AG04450 (cell line): ENCODE measurements at regions not wholly inside any gene's neighbourhood (a gene's known extent, or its start where the extent isn't known, plus 50 kb on each side); places are given as distances from the start of the nearest gene placed in this dataset.

Experiments
- CTCF ChIA-PET: fragments of 300-600, 350-600 bp; formaldehyde crosslinking; extraction: SDS; loops from one replicate; lab custom pipeline; 2022; ENCODE audit warnings: antibody characterized with exemption, inconsistent platforms; lab: Charles Lee
- POLR2A ChIA-PET: fragments of 350-600 bp; formaldehyde crosslinking; extraction: SDS; loops from one replicate; lab custom pipeline; 2021; ENCODE audit warnings: antibody characterized with exemption, inconsistent platforms; lab: Yijun Ruan, JAX
- DNase-seq: peaks from one replicate; pipeline ENCODE4 v3.0.0-alpha.2; 2011; ENCODE audit warnings: low read depth, low spot score
- H3K27ac ChIP-seq: one replicate; pipeline ENCODE4 v1.5.1; 2012; ENCODE audit warnings: low read depth, low read length, control low read depth
- H3K27me3 ChIP-seq: one replicate; pipeline ENCODE4 v1.6.0; 2012; ENCODE audit warnings: low read length; ENCODE audit not compliant: control insufficient read depth, insufficient read depth
- H3K4me3 ChIP-seq: 2 replicates; pipeline ENCODE4 v1.5.1; 2011; ENCODE audit warnings: mild to moderate bottlenecking, low read depth, low read length, control low read depth
- H3K9me3 ChIP-seq: 2 replicates; pipeline ENCODE4 v1.5.1; 2012; ENCODE audit warnings: low read length; ENCODE audit not compliant: control insufficient read depth, insufficient read depth
- TF ChIP-seq, protein P1 (sequence below): IDR thresholded peaks from 2 replicates; pipeline ENCODE4 v1.5.1; 2011; ENCODE audit warnings: low read depth, low read length, control low read depth, inconsistent platforms

- Histone ChIP-seq H3K4me3 (no peak overlapping the region), H3K27me3 (no peaks in the 10 kb centered on the region), H3K9me3 (no peaks in the 10 kb centered on the region), H3K27ac (no peak overlapping the region)
- TF ChIP-seq, protein P1, sequence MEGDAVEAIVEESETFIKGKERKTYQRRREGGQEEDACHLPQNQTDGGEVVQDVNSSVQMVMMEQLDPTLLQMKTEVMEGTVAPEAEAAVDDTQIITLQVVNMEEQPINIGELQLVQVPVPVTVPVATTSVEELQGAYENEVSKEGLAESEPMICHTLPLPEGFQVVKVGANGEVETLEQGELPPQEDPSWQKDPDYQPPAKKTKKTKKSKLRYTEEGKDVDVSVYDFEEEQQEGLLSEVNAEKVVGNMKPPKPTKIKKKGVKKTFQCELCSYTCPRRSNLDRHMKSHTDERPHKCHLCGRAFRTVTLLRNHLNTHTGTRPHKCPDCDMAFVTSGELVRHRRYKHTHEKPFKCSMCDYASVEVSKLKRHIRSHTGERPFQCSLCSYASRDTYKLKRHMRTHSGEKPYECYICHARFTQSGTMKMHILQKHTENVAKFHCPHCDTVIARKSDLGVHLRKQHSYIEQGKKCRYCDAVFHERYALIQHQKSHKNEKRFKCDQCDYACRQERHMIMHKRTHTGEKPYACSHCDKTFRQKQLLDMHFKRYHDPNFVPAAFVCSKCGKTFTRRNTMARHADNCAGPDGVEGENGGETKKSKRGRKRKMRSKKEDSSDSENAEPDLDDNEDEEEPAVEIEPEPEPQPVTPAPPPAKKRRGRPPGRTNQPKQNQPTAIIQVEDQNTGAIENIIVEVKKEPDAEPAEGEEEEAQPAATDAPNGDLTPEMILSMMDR: no peak
- CTCF ChIA-PET: interaction anchor here (0.5 to 0.9 kb wide), 2 partner anchors 17 to 143 kb away, joined by 3 to 6 read pairs; no protein-coding TSS in a partner anchor
- POLR2A ChIA-PET: no interaction called here
- no peak for DNase-seq
These were observed 79.7 kb upstream of the TRIB2 start for GRCh38 chr2:12636837-12637581.

GRCh38 chr2:12637754-12638153 lies 79.0 kb upstream of the TRIB2 start:
- Histone ChIP-seq H3K27me3 (no peaks in the 10 kb centered on the region), H3K27ac (no peak overlapping the region), H3K9me3 (no peaks in the 10 kb centered on the region), H3K4me3 (no peak overlapping the region)
- TF ChIP-seq, protein P1: no peak
- ChIA-PET POLR2A (interaction anchor here (0.6 kb wide), 1 partner anchor 13 kb away, joined by 3 read pairs; no protein-coding TSS in a partner anchor), CTCF (interaction anchor here (0.9 kb wide), 1 partner anchor 18 kb away, joined by 3 read pairs; no protein-coding TSS in a partner anchor)
- DNase-seq: no peak

- ChIA-PET POLR2A (no interaction called here), CTCF (no interaction called here)
- DNase-seq: no peak
- TF ChIP-seq, protein P1: no peak
- H3K27ac ChIP-seq: no peak overlapping the region
- H3K9me3 ChIP-seq: no peaks in the 10 kb centered on the region
- no peak overlapping the region for H3K4me3 ChIP-seq
- H3K27me3 ChIP-seq: no peaks in the 10 kb centered on the region
These were observed 75.3 kb upstream of the TRIB2 start for GRCh38 chr2:12641441-12641840.

- no peaks in the 10 kb centered on the region for H3K9me3 ChIP-seq
- H3K4me3 ChIP-seq: no peak overlapping the region
- TF ChIP-seq, protein P1: no peak
- CTCF ChIA-PET: no interaction called here
- no peak overlapping the region for H3K27ac ChIP-seq
- no peaks in the 10 kb centered on the region for H3K27me3 ChIP-seq
- DNase-seq: no peak
- POLR2A ChIA-PET: no interaction called here
These were observed 74.4 kb upstream of the TRIB2 start for GRCh38 chr2:12642332-12642731.

DNA sequence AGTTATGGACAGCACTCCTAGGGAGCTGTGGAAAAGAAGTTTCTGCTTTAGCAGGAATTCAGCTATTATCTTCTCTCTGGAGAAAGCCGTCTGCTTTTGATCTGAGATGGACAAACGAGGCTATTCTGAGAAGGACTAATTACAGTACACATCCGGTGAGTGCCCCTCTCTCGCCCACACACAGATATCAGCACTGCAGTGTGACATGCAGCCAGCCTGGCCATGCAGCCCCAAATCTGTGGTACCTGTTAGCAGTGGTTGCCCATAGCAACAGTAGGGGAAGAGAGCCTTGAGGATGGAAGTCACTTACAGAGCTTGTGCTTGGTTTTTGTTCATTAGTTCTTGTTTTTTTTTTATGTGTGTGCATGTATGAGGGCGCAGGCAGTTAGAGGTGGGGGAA lies 73.9 kb upstream of the TRIB2 start:
- no peaks in the 10 kb centered on the region for H3K27me3 ChIP-seq
- DNase-seq: no peak
- CTCF ChIA-PET: no interaction called here
- POLR2A ChIA-PET: no interaction called here
- no peak overlapping the region for H3K4me3 ChIP-seq
- no peaks in the 10 kb centered on the region for H3K9me3 ChIP-seq
- H3K27ac ChIP-seq: no peak overlapping the region
- TF ChIP-seq, protein P1: no peak
